Cerebellar nuclear complex (tissue), 1 donor: ENCODE measurements at regions not wholly inside any gene's neighbourhood (a gene's known extent, or its start where the extent isn't known, plus 50 kb on each side); places are given as distances from the start of the nearest gene placed in this dataset.
"Not testable (repeated sequence)": the region's sequence is repeated elsewhere in the genome, so short reads cannot be mapped to it uniquely, and the experiment has no call there.

Experiments used
- DNase-seq, 2 experiments: peaks; one replicate each; lab custom pipeline; 2025; lab: John Stamatoyannopoulos, UW

DNA sequence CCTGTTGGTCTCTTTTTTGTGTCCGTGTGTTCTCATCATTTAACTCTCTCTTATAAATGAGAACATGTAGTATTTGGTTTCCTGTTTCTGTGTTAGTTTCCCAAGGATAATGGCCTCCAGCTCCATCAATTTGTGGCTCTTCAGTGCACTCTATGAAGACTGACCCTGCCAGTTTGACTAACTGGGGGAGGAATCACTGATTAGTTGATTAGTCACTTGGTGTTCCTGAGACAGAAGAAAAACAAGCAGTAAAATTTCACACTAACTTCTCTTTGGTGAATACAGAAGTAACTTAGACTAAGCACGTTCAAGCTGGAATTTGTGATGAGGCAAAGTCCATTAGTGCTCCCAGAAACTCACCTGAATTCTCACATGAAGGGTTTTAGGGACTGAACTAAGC lies 495.8 kb upstream of the RORB start:
- DNase-seq: no peak

DNA sequence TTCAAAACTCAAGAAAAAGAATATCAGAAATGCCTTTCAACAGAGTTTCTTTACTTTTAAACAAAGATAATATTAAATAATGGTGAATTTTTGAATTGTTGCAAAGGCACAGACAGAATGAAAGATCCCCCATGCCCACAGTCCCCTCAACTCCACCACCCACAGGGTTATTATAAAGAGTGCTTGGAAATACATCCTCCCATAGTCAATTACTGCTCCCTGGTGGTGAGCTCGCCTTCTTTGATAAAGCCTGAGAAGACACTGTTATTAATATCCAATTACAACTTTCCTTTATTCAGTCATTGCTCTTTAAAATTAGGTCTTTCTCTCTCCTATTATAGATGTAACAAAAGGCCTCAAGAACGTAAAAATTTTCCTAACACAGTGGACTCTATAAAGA lies 490.2 kb upstream of the RORB start:
- no peak for DNase-seq

DNA sequence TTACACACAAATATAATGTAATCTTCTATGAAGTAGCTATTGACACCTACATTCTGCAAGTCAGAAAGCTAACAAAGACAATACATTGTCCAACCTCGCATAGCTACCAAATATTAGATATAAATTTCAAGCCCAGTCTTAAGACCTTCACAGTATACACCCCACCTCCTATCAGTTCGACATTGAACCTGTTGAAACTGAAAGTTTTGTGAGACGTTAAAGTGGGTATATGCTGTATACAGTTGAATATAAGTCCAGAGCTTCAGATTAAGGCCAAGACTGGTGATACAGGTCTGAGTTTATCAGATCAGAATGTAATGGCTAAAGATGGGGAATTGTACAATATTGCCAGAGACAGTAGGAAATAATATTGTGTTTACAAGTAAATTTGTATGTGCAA lies 489.3 kb upstream of the RORB start:
- DNase-seq: no peak

DNA sequence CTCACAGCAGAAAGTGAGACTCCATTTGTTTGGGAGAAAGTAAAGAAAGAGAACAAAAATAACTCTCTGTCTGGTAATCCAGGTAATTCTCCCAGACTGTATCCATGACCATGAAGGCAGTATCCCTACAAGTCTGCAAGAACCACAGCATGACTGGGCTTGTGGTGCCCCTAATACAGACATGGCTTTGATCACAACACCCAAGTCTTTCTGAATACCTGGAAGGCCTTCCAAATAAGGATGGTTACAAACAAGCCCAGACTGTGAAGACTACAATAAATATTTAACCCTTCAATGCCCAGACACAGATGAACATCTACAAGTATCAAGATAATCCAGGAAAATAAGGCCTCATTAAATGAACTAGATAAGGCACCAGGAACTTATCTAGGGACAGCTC lies 481.1 kb upstream of the RORB start:
- no peak for DNase-seq

DNA sequence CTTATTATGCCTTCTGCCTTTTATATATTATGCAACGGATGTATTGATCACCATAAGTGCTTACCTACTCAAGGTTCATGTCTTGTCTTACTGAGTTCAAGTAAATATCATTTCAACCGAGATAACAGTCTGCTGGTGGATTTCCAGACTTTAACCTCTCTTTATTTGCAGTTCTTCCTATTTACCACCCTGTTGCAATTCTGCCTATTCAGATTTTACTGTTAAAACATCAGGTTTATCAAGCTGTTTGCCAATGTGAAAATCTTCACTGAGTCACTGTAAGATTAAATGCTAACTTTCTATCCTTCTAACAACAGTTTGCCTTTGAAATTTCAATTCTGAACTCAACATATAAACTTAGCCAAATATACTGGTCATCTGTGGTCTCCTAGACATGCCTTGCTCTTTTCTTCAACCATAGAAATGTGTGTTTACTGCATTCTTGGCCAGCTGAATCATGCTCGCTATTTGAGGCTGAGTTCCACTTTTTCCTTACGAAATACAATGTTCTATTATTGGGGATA lies 471.7 kb upstream of the RORB start:
- no peak for DNase-seq

DNA sequence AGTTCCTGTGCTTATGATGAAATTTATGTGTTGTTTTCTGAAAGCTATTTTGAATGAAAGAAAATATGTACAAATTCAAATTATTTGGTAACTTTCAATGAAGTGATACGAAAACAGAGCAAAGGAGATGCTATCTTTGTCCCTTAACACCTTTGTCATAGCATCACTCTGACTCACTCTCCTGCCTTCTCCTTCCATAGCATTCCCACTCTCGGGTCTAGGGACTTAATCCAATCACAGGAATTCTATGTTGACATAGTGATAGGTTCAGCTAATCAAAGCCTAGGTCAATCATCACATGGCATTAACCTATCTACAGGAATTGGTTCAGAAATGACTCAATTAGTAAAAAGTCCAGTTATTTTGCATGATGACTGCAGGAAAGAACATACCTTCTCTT lies 464.7 kb upstream of the RORB start:
- no peak for DNase-seq

DNA sequence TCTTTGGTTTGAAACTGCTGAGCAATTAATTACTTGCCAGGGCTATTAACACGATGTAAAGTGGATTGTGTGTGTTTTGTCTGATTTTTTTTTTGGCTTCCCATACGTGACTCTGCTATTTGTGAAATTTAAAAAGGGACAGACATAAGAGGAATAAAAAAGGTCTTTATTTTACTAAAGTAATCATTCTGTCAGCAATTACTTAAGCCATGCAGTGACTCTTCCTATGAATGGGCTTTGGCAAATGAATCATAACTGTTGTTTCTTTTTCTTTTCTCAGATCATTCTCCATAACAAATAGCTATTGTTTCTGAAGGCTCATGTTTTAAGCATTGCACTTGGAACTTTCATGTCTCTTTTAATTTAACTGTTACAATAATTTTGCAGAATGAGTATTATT lies 461.3 kb upstream of the RORB start:
- DNase-seq: no peak

DNA sequence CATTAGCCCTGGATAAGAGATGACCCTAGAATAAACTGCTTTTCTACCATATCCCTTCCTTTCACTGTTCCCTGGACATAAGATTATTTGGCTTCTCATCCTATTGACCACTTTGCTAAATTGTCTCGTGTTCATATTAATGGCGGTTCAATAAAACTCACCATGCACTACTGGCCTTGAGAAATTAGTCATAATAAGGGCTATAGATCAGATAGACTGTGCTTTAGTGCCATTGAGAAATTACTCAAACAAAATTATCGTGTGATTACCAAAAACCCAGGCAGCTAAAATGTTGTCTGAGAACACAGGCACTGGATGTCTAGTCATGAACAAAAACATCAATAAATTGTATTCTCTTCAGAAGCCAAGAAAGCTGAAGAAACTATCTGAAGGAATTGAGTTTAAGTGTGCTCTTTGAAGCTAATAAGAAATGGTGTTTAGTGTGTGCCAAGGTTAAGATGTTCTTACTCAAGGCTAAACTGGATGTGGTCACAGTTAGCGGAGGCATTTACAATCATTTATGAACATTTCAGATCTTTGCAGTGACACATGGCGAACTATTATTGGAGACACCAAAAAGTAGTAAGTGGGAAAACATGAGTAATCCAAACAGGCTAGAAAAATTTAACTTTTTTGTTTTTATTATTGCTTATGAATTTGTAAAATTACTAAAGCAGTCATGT lies 460.4 kb upstream of the RORB start:
- DNase-seq: no peak

DNA sequence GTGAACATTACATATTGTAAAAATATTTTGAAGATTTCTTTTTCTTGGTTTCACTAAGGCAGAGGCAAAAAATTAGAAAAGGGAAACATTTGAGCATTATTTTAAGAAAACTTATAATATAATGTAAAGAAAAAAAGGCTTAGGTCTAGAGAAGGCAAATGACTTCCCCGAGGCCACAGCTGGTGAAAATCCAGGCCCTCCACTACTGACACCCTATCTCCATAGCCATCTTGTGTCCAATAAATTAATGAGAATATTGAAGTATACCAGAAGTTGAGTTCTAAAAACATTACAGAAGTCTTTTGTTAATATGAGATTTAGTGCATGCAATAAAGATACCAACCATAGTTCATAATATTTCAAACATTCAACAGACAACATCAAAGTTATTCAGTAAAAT lies 459.9 kb upstream of the RORB start:
- no peak for DNase-seq

DNA sequence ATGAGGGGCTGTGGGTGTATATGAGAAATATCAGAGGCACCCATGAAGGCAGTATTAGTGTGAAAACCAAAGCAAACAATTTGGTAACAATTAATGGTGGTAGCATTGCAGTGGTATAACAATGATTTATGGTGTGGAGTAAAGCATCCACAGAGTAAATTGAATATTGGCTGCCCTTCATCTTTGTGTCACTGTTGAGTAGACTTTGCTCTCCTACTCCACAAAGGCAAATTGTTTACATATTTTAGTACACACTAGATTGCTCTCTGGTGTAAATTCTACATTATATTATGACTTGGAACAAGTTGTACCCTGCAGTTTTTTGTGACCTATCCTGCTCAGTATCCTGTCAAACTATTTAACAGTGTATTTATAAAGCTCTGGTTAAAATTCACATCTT lies 455.5 kb upstream of the RORB start:
- DNase-seq: no peak

DNA sequence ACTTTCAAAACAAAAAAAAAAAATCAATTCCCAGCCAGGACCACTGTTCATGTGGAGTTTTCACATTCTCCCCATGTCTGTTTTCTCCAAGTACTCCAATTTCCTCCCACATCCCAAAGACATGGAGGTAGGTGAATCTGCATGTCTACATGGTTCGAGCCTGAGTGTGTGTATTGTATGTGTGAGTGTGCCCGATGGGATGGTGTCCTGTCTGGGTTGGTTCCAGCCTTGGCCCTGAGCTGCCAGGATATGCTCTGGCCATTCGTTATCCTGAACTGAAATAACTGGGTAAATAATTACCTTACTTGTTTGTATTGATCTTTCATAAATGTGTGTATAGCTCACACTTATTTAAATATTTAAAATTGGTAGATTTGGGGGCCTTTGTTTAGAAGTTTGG lies 452.3 kb upstream of the RORB start:
- DNase-seq: no peak

DNA sequence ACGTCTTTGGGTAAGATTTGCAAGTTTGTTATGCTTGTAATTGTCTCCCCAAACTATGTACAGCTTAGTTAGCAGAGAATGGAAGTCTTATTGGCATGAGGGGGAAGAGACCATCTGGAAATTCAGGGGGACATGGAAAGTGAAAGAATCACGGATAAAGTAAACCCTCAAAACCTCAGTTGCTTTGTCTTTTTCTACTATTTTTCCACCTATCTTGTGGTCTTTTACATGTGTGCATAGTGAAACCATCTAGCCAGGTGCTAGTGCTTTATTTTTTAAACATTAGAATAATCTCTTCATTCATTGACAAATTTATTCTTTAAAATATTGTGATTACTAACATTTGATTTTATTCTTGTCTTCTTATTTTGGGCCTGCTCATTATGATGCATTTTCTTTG lies 441.1 kb upstream of the RORB start:
- no peak for DNase-seq

DNA sequence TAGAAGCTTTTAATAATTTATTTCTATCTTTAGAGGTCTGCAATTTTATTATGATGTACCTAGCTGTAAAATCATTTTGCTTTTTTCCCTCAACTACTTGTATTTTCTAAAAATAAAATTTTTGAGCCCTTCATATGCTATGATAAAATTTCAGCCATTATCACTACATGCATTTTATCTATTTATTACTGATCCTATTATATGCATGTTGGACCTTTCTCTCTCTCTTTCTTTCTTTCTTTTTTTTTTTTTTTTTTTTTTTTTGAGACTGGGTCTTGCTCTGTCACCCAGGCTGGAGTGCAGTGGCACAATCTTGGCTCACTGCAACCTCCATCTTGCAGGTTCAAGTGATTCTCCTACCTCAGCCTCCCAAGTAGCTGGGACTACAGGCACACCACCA lies 440.1 kb upstream of the RORB start:
- DNase-seq: not testable (repeated sequence)

DNA sequence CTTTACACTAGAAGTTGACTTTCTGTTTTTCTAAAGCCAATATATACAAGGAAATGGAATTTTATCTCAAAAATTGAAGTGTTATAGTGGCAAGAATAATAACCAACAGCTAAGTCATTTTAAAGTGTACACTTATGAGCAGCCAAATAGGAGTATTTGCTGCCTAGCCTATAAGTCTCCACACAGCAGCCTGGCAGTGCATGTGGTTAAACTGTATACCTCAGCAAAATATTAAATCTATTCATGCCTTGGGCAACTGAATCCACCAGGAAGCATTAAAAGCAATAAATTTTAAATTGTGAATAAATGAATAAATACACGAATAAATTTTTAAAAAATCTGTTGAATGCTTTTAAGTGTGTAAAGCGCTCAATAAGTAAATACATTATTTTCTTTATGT lies 432.4 kb upstream of the RORB start:
- no peak for DNase-seq

DNA sequence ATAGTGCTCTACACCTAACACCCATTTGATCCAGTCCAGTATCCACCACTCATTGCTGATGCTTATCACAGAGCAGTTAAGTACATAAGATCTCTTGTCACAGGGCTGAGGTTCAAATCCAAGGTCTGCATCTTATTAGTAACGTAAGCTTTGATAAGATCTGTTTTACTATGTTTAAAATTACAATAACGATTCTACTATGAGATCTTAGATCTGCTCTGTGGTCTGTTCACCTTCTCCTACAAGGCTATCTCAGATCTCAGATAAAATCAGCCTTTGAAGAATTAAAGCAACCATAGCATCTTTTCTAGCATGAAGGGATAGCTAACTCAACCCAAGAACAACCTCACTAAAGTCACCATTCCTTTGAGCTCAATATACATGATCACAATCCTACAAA lies 431.0 kb upstream of the RORB start:
- no peak for DNase-seq

DNA sequence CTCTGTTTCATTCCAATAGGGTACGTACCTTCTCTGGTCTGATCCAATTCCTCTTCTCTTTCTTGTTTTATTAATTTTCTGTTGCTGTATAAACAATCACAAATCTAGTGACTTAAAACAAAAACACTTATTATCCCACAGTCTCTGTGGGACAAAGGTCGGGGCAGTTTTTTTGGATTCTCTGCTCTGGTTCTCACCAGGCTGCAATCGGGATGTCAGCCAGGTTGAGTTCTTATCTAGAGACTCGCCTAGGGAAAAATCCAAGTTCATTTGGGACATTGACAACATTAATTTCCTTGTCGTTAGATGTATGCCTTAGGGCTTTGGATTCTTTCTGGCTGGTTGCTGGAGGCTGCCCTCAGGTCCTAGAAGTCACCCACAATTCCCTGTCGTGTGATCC lies 430.5 kb upstream of the RORB start:
- no peak for DNase-seq

DNA sequence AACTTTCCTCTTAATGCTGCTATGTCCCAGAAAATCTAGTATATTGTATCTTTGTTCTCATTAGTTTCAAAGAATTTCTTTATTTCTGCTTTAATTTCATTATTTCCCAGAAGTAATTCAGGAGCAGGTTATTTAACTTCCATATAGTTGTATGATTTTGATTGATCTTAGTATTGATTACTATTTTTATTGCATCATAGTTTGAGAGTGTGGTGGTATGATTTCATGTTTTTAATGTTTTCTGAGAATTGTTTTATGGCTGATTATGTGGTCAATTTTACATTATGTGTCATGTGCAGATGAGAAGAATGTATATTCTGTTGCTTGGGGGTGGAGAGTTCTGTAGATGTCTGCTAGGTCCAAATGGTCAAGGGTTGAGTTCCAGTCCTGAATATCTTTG lies 425.6 kb upstream of the RORB start:
- DNase-seq: no peak

DNA sequence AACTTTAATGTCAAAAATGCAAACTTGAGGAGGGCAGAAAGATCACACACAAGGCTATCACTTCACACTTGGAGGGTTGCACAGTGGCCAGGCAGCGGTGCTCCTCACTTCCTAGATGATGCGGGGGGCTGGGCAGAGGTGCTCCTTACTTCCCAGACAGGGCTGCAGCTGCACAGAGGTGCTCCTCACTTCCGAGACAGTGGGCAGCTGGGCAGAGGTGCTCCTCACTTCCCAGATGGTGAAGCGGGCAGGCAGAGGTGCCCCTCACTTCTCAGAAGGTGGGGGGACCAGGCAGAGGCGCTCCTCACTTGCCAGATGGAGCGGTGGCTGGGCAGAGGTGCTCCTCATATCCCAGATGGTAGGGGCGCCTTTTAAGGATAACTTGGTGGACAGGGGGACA lies 423.2 kb upstream of the RORB start:
- DNase-seq: no peak

DNA sequence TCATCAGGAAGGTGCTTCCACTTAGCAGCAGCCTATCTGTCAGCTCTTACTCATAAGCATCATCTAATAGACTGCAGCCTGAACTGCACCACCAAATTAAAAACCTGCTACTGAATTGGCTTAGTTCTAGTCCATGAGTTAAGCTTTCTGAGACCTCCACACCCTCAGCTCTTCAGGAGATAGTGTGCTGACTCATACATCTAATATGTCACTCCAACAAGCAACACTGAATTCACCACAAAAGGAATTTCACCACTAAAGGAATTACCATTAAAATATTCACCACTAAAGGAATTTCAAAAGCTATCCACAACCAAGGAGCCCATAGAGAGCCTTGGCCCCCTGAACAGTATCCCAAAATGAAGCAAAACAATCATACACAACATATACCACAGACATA lies 418.5 kb upstream of the RORB start:
- DNase-seq: no peak

DNA sequence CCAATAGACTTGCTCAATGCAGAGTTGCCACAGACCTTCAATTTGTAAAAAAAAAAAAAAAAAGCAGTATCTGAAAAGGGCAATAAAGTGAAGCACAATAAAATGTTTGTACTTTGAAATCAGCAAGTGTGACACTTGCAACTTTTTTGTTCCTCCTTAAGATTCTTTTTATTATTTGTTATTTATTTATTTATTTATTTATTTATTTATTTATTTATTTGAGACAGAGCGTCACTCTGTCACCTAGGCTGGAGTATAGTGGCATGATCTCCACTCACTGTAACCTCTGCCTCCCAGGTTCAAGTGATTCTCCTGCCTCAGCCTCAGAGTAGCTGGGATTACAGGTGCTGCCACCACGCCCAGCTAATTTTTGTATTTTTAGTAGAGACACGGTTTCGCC lies 416.5 kb upstream of the RORB start:
- DNase-seq: not testable (repeated sequence)

DNA sequence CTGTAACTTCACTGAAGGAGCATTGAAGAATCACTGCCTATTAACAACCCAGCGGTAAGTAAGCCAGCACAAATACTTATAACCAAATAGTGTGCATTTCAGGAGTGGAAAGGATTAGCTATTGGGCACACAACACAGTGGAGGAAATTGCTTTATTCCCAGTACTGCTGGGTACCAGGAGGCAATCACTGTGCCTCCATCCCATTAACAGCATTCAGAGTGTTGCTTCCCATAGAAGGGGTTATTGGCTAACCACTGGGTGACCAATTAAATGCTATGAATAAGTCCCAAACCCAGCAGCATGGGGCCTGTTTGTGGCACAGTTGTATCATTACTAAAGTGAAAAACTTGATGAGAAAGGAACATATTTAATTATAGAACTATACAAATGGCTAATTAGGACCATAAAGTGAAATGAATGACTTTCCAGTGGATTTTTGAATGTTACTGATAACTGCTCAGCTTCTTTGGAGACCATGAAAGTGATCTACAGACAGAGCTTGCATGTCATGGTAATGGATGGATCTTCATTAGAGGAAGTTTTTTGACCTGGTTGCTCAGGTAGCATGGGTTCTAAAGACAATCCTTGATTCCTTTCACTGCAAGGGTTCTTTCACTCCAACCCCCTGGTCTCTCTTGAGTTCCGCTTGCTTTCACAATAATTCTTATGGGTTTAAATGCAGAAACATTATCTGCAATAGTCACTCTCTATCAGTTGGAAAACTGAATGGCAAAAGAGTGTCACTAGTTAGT lies 413.3 kb upstream of the RORB start:
- no peak for DNase-seq

DNA sequence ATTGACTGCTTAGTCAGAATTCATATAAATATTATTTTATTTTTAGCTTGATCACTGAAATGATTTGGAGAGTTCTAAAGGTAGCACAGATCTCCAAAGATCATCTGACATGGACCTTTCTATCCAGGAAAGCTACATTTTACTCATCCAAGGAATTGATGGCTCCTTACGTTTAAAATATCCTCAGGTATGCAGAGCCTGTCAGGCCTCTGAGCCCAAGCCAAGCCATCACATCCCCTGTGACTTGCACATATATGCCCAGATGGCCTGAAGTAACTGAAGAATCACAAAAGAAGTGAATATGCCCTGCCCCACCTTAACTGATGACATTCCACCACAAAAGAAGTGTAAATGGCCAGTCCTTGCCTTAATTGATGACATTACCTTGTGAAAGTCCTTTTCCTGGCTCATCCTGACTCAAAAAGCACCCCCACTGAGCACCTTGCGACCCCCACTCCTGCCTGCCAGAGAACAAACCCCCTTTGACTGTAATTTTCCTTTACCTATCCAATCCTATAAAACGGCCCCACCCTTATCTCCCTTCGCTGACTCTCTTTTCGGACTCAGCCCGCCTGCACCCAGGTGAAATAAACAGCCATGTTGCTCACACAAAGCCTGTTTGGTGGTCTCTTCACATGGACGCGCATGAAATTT lies 411.6 kb upstream of the RORB start:
- DNase-seq: not testable (repeated sequence)

DNA sequence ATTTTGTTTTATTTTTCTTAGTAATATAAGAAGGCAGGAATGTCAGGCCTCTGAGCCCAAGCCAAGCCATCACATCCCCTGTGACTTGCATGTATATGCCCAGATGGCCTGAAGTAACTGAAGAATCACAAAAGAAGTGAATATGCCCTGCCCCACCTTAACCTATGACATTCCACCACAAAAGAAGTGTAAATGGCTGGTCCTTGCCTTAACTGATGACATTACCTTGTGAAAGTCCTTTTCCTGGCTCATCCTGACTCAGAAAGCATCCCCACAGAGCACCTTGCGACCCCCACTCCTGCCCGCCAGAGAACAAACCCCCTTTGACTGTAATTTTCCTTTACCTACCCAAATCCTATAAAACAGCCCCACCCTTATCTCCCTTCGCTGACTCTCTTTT lies 406.2 kb upstream of the RORB start:
- DNase-seq: not testable (repeated sequence)
